ENCODE measurements at regions not wholly inside any gene's neighbourhood (a gene's known extent, or its start where the extent isn't known, plus 50 kb on each side); places are given as distances from the start of the nearest gene placed in this dataset.

- H3K27me3 ChIP-seq (ENCODE audit: control insufficient read depth in 4 of 4, insufficient read depth in 4 of 4, low read length in 3 of 4) = no peaks in the 10 kb centered on the region
- no peaks in the 10 kb centered on the region for H3K9me3 ChIP-seq (ENCODE audit: control insufficient read depth in 4 of 4, low read length in 3 of 4)
- no peak for TF ChIP-seq REST (IDR thresholded peaks at IDR 0.05)
- TF ChIP-seq EGR1 (IDR thresholded peaks at IDR 0.05; ENCODE audit: low read depth in 2 of 2) = no peak
- no peak for TF ChIP-seq RAD21 (IDR thresholded peaks at IDR 0.05)
- no peak for TF ChIP-seq ATF3 (IDR thresholded peaks at IDR 0.05)
- TF ChIP-seq FOXA2 (IDR thresholded peaks at IDR 0.05) = no peak
- no peak for TF ChIP-seq FOXA1 (IDR thresholded peaks at IDR 0.05)
- no peak for TF ChIP-seq JUND (IDR thresholded peaks at IDR 0.05)
- TF ChIP-seq GABPA (IDR thresholded peaks at IDR 0.05 in 1 of 2, conservative IDR thresholded peaks at IDR 0.05 in 1 of 2) = no peak
- TF ChIP-seq ZBTB33 (IDR thresholded peaks at IDR 0.05) = no peak
- no peak for TF ChIP-seq HNF4A (conservative IDR thresholded peaks at IDR 0.05)
- no peak for TF ChIP-seq YY1 (IDR thresholded peaks at IDR 0.05)
- no peak for TF ChIP-seq NR2F2 (IDR thresholded peaks at IDR 0.05)
- TF ChIP-seq CTCF (IDR thresholded peaks at IDR 0.05; ENCODE audit: low read depth, low read length, missing input control) = no peak
- no peak for TF ChIP-seq TAF1 (conservative IDR thresholded peaks at IDR 0.05)
- TF ChIP-seq SP1 (IDR thresholded peaks at IDR 0.05) = no peak
- no peak for TF ChIP-seq HNF4G (IDR thresholded peaks at IDR 0.05)
- no peak for TF ChIP-seq MAX (IDR thresholded peaks at IDR 0.05)
- no peak for TF ChIP-seq RXRA (IDR thresholded peaks at IDR 0.05)
- no peaks in the 10 kb centered on the region for H3K36me3 ChIP-seq (ENCODE audit: control insufficient read depth in 4 of 4, insufficient read depth in 3 of 4, low read depth in 1 of 4, low read length in 3 of 4)
- H3K4me3 ChIP-seq (ENCODE audit: low read depth in 1 of 3, low read length in 3 of 3) = no peak overlapping the region
- H3K9ac ChIP-seq (ENCODE audit: low read depth in 1 of 2, low read length in 2 of 2) = no peak overlapping the region
- no peak overlapping the region for H3K27ac ChIP-seq (ENCODE audit: low read depth in 1 of 2, low read length in 2 of 2)
- no peaks in the 10 kb centered on the region for H3K4me1 ChIP-seq (ENCODE audit: control insufficient read depth in 4 of 4, insufficient read depth in 4 of 4, low read length in 3 of 4)
- WGBS = 76% methylated on average over 5 of the region's 5 CpGs
- no peak for DNase-seq (ENCODE audit: low spot score)
Measured at GRCh38 chr11:119943298-119943655, 194.6 kb downstream of the TRIM29 start.

Data from liver (tissue), 8 donors.